Tibial nerve (tissue), 4 donors: ENCODE measurements at regions not wholly inside any gene's neighbourhood (a gene's known extent, or its start where the extent isn't known, plus 50 kb on each side); places are given as distances from the start of the nearest gene placed in this dataset.

Source experiments
- DNase-seq, 2 donors: peaks; one replicate each; pipeline ENCODE4 v3.0.0-alpha.2; 2019; ENCODE audit warnings: low spot score in 2 of 2
- H3K27ac ChIP-seq, 4 donors: fragments of 200-600 bp; sonication (generic) in 3 of 4; one replicate each; pipeline ENCODE4 v1.5.1; 2017 to 2019; ENCODE audit warnings: mild to moderate bottlenecking in 1 of 4
- H3K27me3 ChIP-seq, 2 donors: fragments of 200-600 bp; sonication (generic) in 1 of 2; one replicate each; pipeline versions ENCODE4 v1.5.1 to v1.6.0; 2017 to 2019
- H3K36me3 ChIP-seq, 3 donors: fragments of 200-600 bp; sonication (generic); one replicate each; pipeline ENCODE4 v1.5.1; 2018 to 2019
- H3K4me1 ChIP-seq, 4 donors: fragments of 200-600 bp; sonication (generic) in 3 of 4; one replicate each; pipeline ENCODE4 v1.5.1; 2017 to 2019
- H3K4me3 ChIP-seq, 4 donors: fragments of 200-600 bp; sonication (generic) in 3 of 4; one replicate each; pipeline ENCODE4 v1.5.1; 2017 to 2019; ENCODE audit warnings: mild to moderate bottlenecking in 1 of 4, moderate library complexity in 1 of 4
- H3K9me3 ChIP-seq, 4 donors: fragments of 200-600 bp; sonication (generic) in 3 of 4; one replicate each; pipeline ENCODE4 v1.5.1; 2017 to 2019
- EP300 ChIP-seq, 2 donors: sonication (generic); formaldehyde crosslinking; IDR thresholded peaks; one replicate each; pipeline ENCODE4 v1.6.1; 2017; ENCODE audit warnings: antibody characterized with exemption in 2 of 2, mild to moderate bottlenecking in 1 of 2
- POLR2A ChIP-seq, 2 donors: fragments of 450-650 bp; IDR thresholded peaks; one replicate each; pipeline ENCODE4 v1.6.1; 2017; ENCODE audit warnings: antibody characterized with exemption in 2 of 2, mild to moderate bottlenecking in 2 of 2, moderate library complexity in 2 of 2
- WGBS, 2 donors: methylation state at CpG; one replicate each; pipeline ENCODE4 v1.1.5; 2018; 5-methylcytosine and 5-hydroxymethylcytosine counted together
- TF ChIP-seq, protein P1 (sequence below), 5 experiments: fragments of 200-600 bp in 3 of 5; fragments of 450-650 bp in 2 of 5; sonication (generic) in 3 of 5; IDR thresholded peaks; one replicate each; pipeline ENCODE4 v1.5.1; 2016 to 2019; ENCODE audit warnings: antibody characterized with exemption in 5 of 5, mild to moderate bottlenecking in 3 of 5, moderate library complexity in 2 of 5

DNA sequence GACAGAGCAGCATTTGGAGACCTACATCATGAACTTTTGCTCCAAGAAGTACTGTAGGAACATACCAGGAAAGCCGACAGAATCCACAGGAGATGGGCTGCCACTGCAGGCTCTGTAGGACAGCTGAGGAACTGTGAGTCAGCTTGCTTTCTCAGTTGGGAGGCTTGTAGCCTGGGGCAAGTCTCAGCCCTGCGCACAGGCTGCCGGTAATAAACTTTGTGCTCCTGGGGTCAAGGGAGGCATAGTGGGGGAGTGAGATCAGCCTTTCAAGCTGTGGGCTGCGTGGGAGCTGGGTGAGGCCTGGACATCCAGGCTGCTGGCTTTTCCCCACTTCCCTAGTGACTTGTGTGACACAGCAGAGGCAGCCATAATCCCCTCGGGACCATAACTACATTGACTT, 718.0 kb upstream of the CDH10 start:
- 39 to 68% methylated on average over 5 of the region's 5 CpGs for WGBS, 2 donors
- H3K4me3 ChIP-seq = no peak overlapping the region
- H3K36me3 ChIP-seq = no peaks in the 10 kb centered on the region
- no peaks in the 10 kb centered on the region for H3K27me3 ChIP-seq
- peaks cover 0 to 23% (median 0%) of the 10 kb centered on the region in 4 donors for H3K9me3 ChIP-seq
- no peak overlapping the region for H3K27ac ChIP-seq
- H3K4me1 ChIP-seq = no peaks in the 10 kb centered on the region
- DNase-seq = no peak
- no peak for TF ChIP-seq POLR2A (IDR thresholded peaks at IDR 0.05)

DNA sequence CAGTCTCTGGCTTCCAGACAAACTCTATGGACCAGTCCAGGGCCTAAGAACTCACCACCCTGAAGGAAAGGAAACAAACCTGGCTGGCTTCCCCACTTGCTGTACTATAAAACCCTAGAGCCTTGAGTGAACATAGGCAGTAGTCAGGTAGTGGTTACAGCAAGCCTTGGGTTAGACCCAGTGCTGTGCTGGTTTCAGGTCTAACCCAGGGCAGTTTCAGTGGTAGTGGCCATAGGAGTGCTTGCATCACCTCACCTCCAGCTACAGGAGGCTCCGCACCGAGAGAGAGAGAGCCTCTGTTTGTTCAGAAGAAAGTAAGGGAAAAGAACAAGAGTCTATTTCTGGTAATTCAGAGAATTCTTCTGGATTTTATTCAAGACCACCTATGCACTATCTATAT, 714.1 kb upstream of the CDH10 start:
- peaks cover 0 to 31% (median 0%) of the 10 kb centered on the region in 4 donors for H3K9me3 ChIP-seq
- H3K4me1 ChIP-seq = no peaks in the 10 kb centered on the region
- H3K4me3 ChIP-seq = no peak overlapping the region
- TF ChIP-seq POLR2A (IDR thresholded peaks at IDR 0.05) (no peak), EP300 (IDR thresholded peaks at IDR 0.05) (no peak)
- TF ChIP-seq, protein P1, sequence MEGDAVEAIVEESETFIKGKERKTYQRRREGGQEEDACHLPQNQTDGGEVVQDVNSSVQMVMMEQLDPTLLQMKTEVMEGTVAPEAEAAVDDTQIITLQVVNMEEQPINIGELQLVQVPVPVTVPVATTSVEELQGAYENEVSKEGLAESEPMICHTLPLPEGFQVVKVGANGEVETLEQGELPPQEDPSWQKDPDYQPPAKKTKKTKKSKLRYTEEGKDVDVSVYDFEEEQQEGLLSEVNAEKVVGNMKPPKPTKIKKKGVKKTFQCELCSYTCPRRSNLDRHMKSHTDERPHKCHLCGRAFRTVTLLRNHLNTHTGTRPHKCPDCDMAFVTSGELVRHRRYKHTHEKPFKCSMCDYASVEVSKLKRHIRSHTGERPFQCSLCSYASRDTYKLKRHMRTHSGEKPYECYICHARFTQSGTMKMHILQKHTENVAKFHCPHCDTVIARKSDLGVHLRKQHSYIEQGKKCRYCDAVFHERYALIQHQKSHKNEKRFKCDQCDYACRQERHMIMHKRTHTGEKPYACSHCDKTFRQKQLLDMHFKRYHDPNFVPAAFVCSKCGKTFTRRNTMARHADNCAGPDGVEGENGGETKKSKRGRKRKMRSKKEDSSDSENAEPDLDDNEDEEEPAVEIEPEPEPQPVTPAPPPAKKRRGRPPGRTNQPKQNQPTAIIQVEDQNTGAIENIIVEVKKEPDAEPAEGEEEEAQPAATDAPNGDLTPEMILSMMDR (IDR thresholded peaks at IDR 0.05) = no peak
- no peaks in the 10 kb centered on the region for H3K27me3 ChIP-seq
- no peak overlapping the region for H3K27ac ChIP-seq
- WGBS, 2 donors = 88 to 98% methylated on average over 2 of the region's 2 CpGs
- no peak for DNase-seq
- H3K36me3 ChIP-seq = no peaks in the 10 kb centered on the region

DNA sequence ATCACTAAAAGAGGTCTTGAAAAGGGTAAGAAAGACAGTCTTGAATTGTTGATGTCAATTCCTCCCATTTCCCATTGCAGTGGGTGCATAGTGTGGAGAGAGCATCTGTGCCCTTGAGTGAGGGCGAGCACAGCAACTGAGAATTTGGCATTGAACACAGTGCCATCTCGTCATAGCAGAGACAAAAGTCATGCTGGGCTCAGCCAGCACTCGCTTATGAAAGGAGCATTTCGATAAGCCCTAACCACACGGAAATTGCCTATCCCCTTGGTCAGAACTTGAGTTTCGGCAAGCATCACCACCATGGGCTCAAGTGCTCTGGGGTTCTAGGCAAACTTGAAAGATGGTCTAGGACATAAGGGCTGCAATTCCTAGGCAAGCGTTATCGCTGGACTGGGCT, 712.8 kb upstream of the CDH10 start:
- H3K27me3 ChIP-seq = no peaks in the 10 kb centered on the region
- peaks cover 0 to 25% (median 0%) of the 10 kb centered on the region in 4 donors for H3K9me3 ChIP-seq
- 86 to 89% methylated on average over 8 of the region's 8 CpGs for WGBS, 2 donors
- no peaks in the 10 kb centered on the region for H3K36me3 ChIP-seq
- TF ChIP-seq, protein P1 (IDR thresholded peaks at IDR 0.05) = no peak
- TF ChIP-seq EP300 (IDR thresholded peaks at IDR 0.05) (no peak), POLR2A (IDR thresholded peaks at IDR 0.05) (no peak)
- no peaks in the 10 kb centered on the region for H3K4me1 ChIP-seq
- no peak overlapping the region for H3K4me3 ChIP-seq
- no peak for DNase-seq
- no peak overlapping the region for H3K27ac ChIP-seq

DNA sequence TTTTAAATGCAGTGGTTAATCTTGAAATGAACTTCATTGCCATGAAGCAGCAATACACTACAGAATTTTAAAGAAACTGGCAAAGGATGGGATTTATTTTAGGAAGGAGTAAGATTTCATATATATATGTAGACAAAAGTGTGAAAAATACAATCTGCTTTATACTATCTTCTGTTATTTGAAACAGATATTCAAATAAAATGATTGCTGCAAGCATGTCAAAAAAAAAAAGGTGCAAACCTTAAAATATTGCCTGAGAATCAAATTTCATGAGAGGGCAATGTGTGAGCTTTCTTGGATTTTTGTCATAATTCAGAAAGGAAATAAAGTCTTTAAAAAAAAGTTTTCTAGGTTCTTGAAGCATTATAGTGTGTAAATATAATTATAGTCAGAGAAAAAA, 705.0 kb upstream of the CDH10 start:
- Histone ChIP-seq H3K9me3 (peaks cover 0 to 5% (median 0%) of the 10 kb centered on the region in 4 donors), H3K27ac (no peak overlapping the region), H3K4me1 (no peaks in the 10 kb centered on the region), H3K36me3 (no peaks in the 10 kb centered on the region), H3K4me3 (no peak overlapping the region), H3K27me3 (no peaks in the 10 kb centered on the region)
- TF ChIP-seq POLR2A (IDR thresholded peaks at IDR 0.05) = no peak
- TF ChIP-seq EP300 (IDR thresholded peaks at IDR 0.05) = no peak
- TF ChIP-seq, protein P1 (IDR thresholded peaks at IDR 0.05) = no peak
- DNase-seq = no peak

DNA sequence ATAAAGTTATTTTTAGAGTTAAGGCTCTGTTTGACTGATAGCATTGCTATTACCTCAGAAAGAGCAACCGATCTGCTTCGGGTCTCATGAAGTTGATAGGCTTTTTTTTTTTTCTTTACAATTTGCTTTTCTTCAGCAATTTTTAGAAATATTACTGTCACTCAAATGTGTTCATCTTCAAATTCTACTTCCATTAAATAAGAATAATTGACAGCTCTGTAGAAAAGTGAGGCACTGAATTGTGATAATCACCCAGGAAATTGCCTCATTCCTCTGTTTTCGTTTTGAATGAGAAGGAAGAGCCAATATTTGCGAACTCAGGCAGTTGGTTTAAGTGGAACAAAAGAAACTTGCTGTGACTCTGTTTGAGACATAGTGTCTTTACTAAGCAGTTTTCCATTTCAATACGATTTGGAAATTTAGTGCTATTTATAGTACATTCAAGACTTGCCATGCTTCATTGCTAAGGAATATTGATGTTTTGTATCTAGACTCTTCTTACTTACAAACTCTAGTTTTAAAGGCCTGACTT, 700.5 kb upstream of the CDH10 start:
- no peaks in the 10 kb centered on the region for H3K36me3 ChIP-seq
- TF ChIP-seq, protein P1 (IDR thresholded peaks at IDR 0.05) = no peak
- TF ChIP-seq POLR2A (IDR thresholded peaks at IDR 0.05) (no peak), EP300 (IDR thresholded peaks at IDR 0.05) (no peak)
- no peak overlapping the region for H3K4me3 ChIP-seq
- no peaks in the 10 kb centered on the region for H3K9me3 ChIP-seq
- DNase-seq = no peak
- H3K27ac ChIP-seq = no peak overlapping the region
- H3K4me1 ChIP-seq = no peaks in the 10 kb centered on the region
- WGBS, 2 donors = 65 to 69% methylated on average over 5 of the region's 5 CpGs
- no peaks in the 10 kb centered on the region for H3K27me3 ChIP-seq

DNA sequence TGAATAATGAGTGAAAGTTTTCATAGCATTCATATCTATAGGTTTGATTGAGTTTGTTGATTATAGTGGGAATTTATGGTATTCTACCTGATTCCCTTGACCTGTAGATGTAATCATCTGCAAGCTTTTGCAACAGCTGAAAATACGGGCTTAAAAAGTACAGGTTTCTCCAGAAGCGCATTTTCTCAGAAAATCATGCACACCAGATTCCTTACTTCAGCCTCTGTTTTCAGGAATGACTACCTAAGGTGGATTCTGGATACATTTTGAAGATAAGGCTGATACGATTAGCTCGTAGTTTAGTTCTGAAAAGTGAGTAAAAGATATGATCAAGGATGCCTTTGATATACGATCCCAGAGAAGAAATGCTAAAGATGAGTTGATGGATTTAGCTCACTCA, 694.8 kb upstream of the CDH10 start:
- no peak for DNase-seq
- Histone ChIP-seq H3K27me3 (no peaks in the 10 kb centered on the region), H3K27ac (no peak overlapping the region), H3K9me3 (no peaks in the 10 kb centered on the region), H3K4me3 (no peak overlapping the region), H3K36me3 (no peaks in the 10 kb centered on the region), H3K4me1 (no peaks in the 10 kb centered on the region)
- 94% methylated on average over 5 of the region's 5 CpGs for WGBS, 2 donors
- TF ChIP-seq EP300 (IDR thresholded peaks at IDR 0.05) (no peak), POLR2A (IDR thresholded peaks at IDR 0.05) (no peak)
- TF ChIP-seq, protein P1 (IDR thresholded peaks at IDR 0.05) = no peak
